Smooth muscle cell (in vitro differentiated cells): ENCODE measurements at regions not wholly inside any gene's neighbourhood (a gene's known extent, or its start where the extent isn't known, plus 50 kb on each side); places are given as distances from the start of the nearest gene placed in this dataset.

Experiments used
- DNase-seq: peaks from one replicate; lab custom pipeline; 2025; ENCODE audit not compliant: unreplicated experiment; lab: John Stamatoyannopoulos, UW
- H2AFZ ChIP-seq: fragments of 200-600 bp; sonication (generic); 2 replicates; pipeline ENCODE4 v1.6.0; 2016; ENCODE audit warnings: antibody characterized with exemption, low read depth, mild to moderate bottlenecking
- H3F3A ChIP-seq: fragments of 200-600 bp; sonication (generic); 2 replicates; pipeline ENCODE4 v1.6.0; 2017; ENCODE audit warnings: antibody characterized with exemption, low read depth
- H3K27ac ChIP-seq: fragments of 200-600 bp; sonication (generic); 2 replicates; pipeline ENCODE4 v1.5.1; 2016; ENCODE audit warnings: low read depth, mild to moderate bottlenecking
- H3K27me3 ChIP-seq: fragments of 200-600 bp; sonication (generic); 2 replicates; pipeline ENCODE4 v1.6.1; 2016; ENCODE audit warnings: low read depth, mild to moderate bottlenecking
- H3K36me3 ChIP-seq: fragments of 200-600 bp; sonication (generic); 2 replicates; pipeline ENCODE4 v1.5.1; 2016; ENCODE audit warnings: low read depth
- H3K4me1 ChIP-seq: fragments of 200-600 bp; sonication (generic); 2 replicates; pipeline ENCODE4 v1.5.1; 2016; ENCODE audit warnings: low read depth
- H3K4me2 ChIP-seq: fragments of 200-600 bp; sonication (generic); 2 replicates; pipeline ENCODE4 v1.6.0; 2016; ENCODE audit warnings: mild to moderate bottlenecking
- H3K4me3 ChIP-seq: fragments of 200-600 bp; sonication (generic); 2 replicates; pipeline ENCODE4 v1.5.1; 2016; ENCODE audit warnings: mild to moderate bottlenecking
- H3K79me2 ChIP-seq: fragments of 200-600 bp; sonication (generic); 2 replicates; pipeline ENCODE4 v1.6.0; 2016; ENCODE audit warnings: low read depth, mild to moderate bottlenecking
- H3K9ac ChIP-seq: fragments of 200-600 bp; sonication (generic); 2 replicates; pipeline ENCODE4 v1.6.0; 2016; ENCODE audit warnings: low read depth
- H3K9me3 ChIP-seq: fragments of 200-600 bp; sonication (generic); replicated peaks from 2 replicates; pipeline ENCODE4 v1.5.1; 2016; ENCODE audit warnings: low read depth
- H4K20me1 ChIP-seq: fragments of 200-600 bp; sonication (generic); 2 replicates; pipeline ENCODE4 v1.6.0; 2016; ENCODE audit warnings: low read depth
- CTCF ChIP-seq: fragments of 200-600 bp; sonication (generic); IDR thresholded peaks from 2 replicates; pipeline ENCODE4 v1.5.1; 2017; ENCODE audit warnings: borderline replicate concordance, mild to moderate bottlenecking, antibody characterized with exemption; ENCODE audit not compliant: insufficient read depth, poor library complexity, severe bottlenecking
- WGBS: methylation state at CpG from one replicate; pipeline ENCODE4 v1.1.7; 2016; ENCODE audit warnings: low lambda C conversion rate; 5-methylcytosine and 5-hydroxymethylcytosine counted together

- Histone ChIP-seq H3K4me1 (no peaks in the 10 kb centered on the region), H3F3A (no peaks in the 10 kb centered on the region), H3K4me3 (no peak overlapping the region), H3K79me2 (no peaks in the 10 kb centered on the region), H3K9ac (no peak overlapping the region), H3K4me2 (no peak overlapping the region), H3K9me3 (no peaks in the 10 kb centered on the region), H2AFZ (no peak overlapping the region), H4K20me1 (no peaks in the 10 kb centered on the region), H3K27ac (no peak overlapping the region), H3K36me3 (no peaks in the 10 kb centered on the region), H3K27me3 (peaks cover 3% of the 10 kb centered on the region)
- WGBS, result 79% methylated on average over 1 of the region's 1 CpG
- no peak for DNase-seq
- TF ChIP-seq CTCF, result no peak
Observed at GRCh38 chr4:166222271-166222670, 349.2 kb downstream of the TLL1 start.

GRCh38 chr4:166228112-166228511 lies 355.1 kb downstream of the TLL1 start:
- no peak overlapping the region for H3K9ac ChIP-seq
- no peak for DNase-seq
- H3K4me3 ChIP-seq, result no peak overlapping the region
- no peak overlapping the region for H3K27ac ChIP-seq
- H3K27me3 ChIP-seq, result no peaks in the 10 kb centered on the region
- no peaks in the 10 kb centered on the region for H3F3A ChIP-seq
- no peaks in the 10 kb centered on the region for H3K9me3 ChIP-seq
- no peaks in the 10 kb centered on the region for H3K36me3 ChIP-seq
- no peaks in the 10 kb centered on the region for H3K79me2 ChIP-seq
- no peak overlapping the region for H2AFZ ChIP-seq
- TF ChIP-seq CTCF, result no peak
- H4K20me1 ChIP-seq, result no peaks in the 10 kb centered on the region
- no peaks in the 10 kb centered on the region for H3K4me1 ChIP-seq
- WGBS, result 93% methylated on average over 10 of the region's 10 CpGs
- no peak overlapping the region for H3K4me2 ChIP-seq

GRCh38 chr4:166229799-166230198 lies 356.8 kb downstream of the TLL1 start:
- no peaks in the 10 kb centered on the region for H3K79me2 ChIP-seq
- no peaks in the 10 kb centered on the region for H4K20me1 ChIP-seq
- no peaks in the 10 kb centered on the region for H3K36me3 ChIP-seq
- no peak overlapping the region for H3K27ac ChIP-seq
- H3K4me3 ChIP-seq, result no peak overlapping the region
- 89% methylated on average over 1 of the region's 1 CpG for WGBS
- DNase-seq, result no peak
- no peaks in the 10 kb centered on the region for H3F3A ChIP-seq
- no peak overlapping the region for H2AFZ ChIP-seq
- H3K27me3 ChIP-seq, result no peaks in the 10 kb centered on the region
- H3K9me3 ChIP-seq, result no peaks in the 10 kb centered on the region
- no peak overlapping the region for H3K9ac ChIP-seq
- H3K4me1 ChIP-seq, result no peaks in the 10 kb centered on the region
- TF ChIP-seq CTCF, result no peak
- H3K4me2 ChIP-seq, result no peak overlapping the region

GRCh38 chr4:166230841-166231240 lies 357.8 kb downstream of the TLL1 start:
- no peaks in the 10 kb centered on the region for H3K9me3 ChIP-seq
- no peak overlapping the region for H3K27ac ChIP-seq
- no peaks in the 10 kb centered on the region for H3K27me3 ChIP-seq
- no peak overlapping the region for H3K4me3 ChIP-seq
- no peak for TF ChIP-seq CTCF
- H3K9ac ChIP-seq, result no peak overlapping the region
- H3F3A ChIP-seq, result no peaks in the 10 kb centered on the region
- DNase-seq, result no peak
- no peak overlapping the region for H3K4me2 ChIP-seq
- no peaks in the 10 kb centered on the region for H3K4me1 ChIP-seq
- H3K36me3 ChIP-seq, result no peaks in the 10 kb centered on the region
- no peaks in the 10 kb centered on the region for H3K79me2 ChIP-seq
- no peak overlapping the region for H2AFZ ChIP-seq
- WGBS, result 78% methylated on average over 1 of the region's 1 CpG
- no peaks in the 10 kb centered on the region for H4K20me1 ChIP-seq
